Fibroblast of lung (primary cell): ENCODE measurements at regions not wholly inside any gene's neighbourhood (a gene's known extent, or its start where the extent isn't known, plus 50 kb on each side); places are given as distances from the start of the nearest gene placed in this dataset.

Source experiments
- DNase-seq, 2 donors: peaks; one replicate each; pipeline versions ENCODE4 v3.0.0 to v3.0.0-alpha.2; 2010; ENCODE audit warnings: low read depth in 2 of 2
- H2AFZ ChIP-seq: 2 replicates; pipeline ENCODE4 v1.5.1; 2012; ENCODE audit warnings: low read length, control low read depth, inconsistent platforms
- H3K27ac ChIP-seq: 2 replicates; pipeline ENCODE4 v1.5.1; 2011; ENCODE audit warnings: low read length, control low read depth; ENCODE audit not compliant: insufficient read depth
- H3K27me3 ChIP-seq: 2 replicates; pipeline ENCODE4 v1.5.1; 2011; ENCODE audit warnings: mild to moderate bottlenecking, low read length; ENCODE audit not compliant: control insufficient read depth, insufficient read depth
- H3K36me3 ChIP-seq: 2 replicates; pipeline ENCODE4 v1.5.1; 2011; ENCODE audit warnings: low read length; ENCODE audit not compliant: control insufficient read depth, insufficient read depth
- H3K4me1 ChIP-seq: 2 replicates; pipeline ENCODE4 v1.5.1; 2011; ENCODE audit warnings: low read length; ENCODE audit not compliant: control insufficient read depth, insufficient read depth; ENCODE audit errors: extremely low read depth
- H3K4me2 ChIP-seq: 2 replicates; pipeline ENCODE4 v1.5.1; 2011; ENCODE audit warnings: low read length, control low read depth; ENCODE audit not compliant: insufficient read depth; ENCODE audit errors: extremely low read depth
- H3K4me3 ChIP-seq, 4 experiments: fragments of 200-600 bp in 1 of 4; sonication (generic) in 1 of 4; replicated peaks in 1 of 4; 2 replicates each; pipeline ENCODE4 v1.5.1; 2011 to 2016; ENCODE audit warnings: low read length in 4 of 4, low read depth in 3 of 4, mild to moderate bottlenecking in 3 of 4, control low read depth in 2 of 4, inconsistent platforms in 1 of 4, mixed read lengths in 1 of 4; ENCODE audit not compliant: insufficient read depth in 1 of 4; ENCODE audit errors: control extremely low read depth in 1 of 4
- H3K79me2 ChIP-seq: 2 replicates; pipeline ENCODE4 v1.5.1; 2012; ENCODE audit warnings: mild to moderate bottlenecking, low read length, inconsistent platforms; ENCODE audit not compliant: control insufficient read depth, insufficient read depth
- H3K9ac ChIP-seq: 2 replicates; pipeline ENCODE4 v1.5.1; 2011; ENCODE audit warnings: mild to moderate bottlenecking, low read length, control low read depth; ENCODE audit not compliant: insufficient read depth
- H3K9me3 ChIP-seq: 2 replicates; pipeline ENCODE4 v1.5.1; 2012; ENCODE audit warnings: low read depth, low read length; ENCODE audit not compliant: control insufficient read depth, insufficient read depth
- H4K20me1 ChIP-seq: 2 replicates; pipeline ENCODE4 v1.5.1; 2011; ENCODE audit warnings: low read length; ENCODE audit not compliant: control insufficient read depth, insufficient read depth; ENCODE audit errors: extremely low read depth
- EZH2 ChIP-seq: IDR thresholded peaks from 2 replicates; pipeline ENCODE4 v1.5.1; 2012; ENCODE audit warnings: low read length, control low read depth, mild to moderate bottlenecking; ENCODE audit errors: missing control alignments
- TF ChIP-seq, protein P1 (sequence below), 2 donors: IDR thresholded peaks in 1 of 2; conservative IDR thresholded peaks in 1 of 2; 1 replicate in 1 of 2; 2 replicates in 1 of 2; pipeline ENCODE4 v1.5.1; 2011 to 2012; ENCODE audit warnings: low read length in 2 of 2, control low read depth in 1 of 2, inconsistent platforms in 1 of 2, low read depth in 1 of 2, mild to moderate bottlenecking in 1 of 2

DNA sequence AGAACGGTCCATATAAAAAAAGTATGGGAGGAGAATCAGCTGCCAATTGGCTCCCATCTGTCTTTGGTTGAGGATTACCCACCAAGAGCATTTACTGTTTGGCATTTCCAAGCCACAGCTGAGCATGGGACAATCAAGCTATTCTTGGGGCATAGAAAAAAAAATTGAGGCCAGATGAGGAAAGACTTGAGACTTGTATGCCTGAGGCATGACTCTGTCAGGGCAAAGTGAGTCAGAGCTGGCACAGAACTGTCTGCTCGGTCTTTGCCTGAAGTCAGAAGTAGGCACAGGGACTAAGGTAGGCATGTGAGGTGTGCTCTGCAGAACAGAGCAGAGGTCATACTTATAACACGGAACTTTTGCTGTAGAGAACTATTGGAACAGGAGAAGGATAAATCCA is 126.5 kb upstream of the CHRM2 start:
- Histone ChIP-seq H4K20me1 (no peaks in the 10 kb centered on the region), H2AFZ (no peak overlapping the region), H3K4me2 (no peak overlapping the region), H3K9me3 (no peaks in the 10 kb centered on the region), H3K27me3 (no peaks in the 10 kb centered on the region), H3K79me2 (no peaks in the 10 kb centered on the region), H3K9ac (no peak overlapping the region), H3K36me3 (no peaks in the 10 kb centered on the region), H3K27ac (no peak overlapping the region), H3K4me1 (no peaks in the 10 kb centered on the region), H3K4me3 (no peak overlapping the region)
- peak in 1 of 2 donors; percentile 9 for DNase-seq
- TF ChIP-seq, protein P1, sequence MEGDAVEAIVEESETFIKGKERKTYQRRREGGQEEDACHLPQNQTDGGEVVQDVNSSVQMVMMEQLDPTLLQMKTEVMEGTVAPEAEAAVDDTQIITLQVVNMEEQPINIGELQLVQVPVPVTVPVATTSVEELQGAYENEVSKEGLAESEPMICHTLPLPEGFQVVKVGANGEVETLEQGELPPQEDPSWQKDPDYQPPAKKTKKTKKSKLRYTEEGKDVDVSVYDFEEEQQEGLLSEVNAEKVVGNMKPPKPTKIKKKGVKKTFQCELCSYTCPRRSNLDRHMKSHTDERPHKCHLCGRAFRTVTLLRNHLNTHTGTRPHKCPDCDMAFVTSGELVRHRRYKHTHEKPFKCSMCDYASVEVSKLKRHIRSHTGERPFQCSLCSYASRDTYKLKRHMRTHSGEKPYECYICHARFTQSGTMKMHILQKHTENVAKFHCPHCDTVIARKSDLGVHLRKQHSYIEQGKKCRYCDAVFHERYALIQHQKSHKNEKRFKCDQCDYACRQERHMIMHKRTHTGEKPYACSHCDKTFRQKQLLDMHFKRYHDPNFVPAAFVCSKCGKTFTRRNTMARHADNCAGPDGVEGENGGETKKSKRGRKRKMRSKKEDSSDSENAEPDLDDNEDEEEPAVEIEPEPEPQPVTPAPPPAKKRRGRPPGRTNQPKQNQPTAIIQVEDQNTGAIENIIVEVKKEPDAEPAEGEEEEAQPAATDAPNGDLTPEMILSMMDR (conservative IDR thresholded peaks at IDR 0.05 in 1 of 2, IDR thresholded peaks at IDR 0.05 in 1 of 2; ENCODE audit: low read depth in 1 of 2, low read length in 2 of 2), result no peak
- TF ChIP-seq EZH2, result no peak

DNA sequence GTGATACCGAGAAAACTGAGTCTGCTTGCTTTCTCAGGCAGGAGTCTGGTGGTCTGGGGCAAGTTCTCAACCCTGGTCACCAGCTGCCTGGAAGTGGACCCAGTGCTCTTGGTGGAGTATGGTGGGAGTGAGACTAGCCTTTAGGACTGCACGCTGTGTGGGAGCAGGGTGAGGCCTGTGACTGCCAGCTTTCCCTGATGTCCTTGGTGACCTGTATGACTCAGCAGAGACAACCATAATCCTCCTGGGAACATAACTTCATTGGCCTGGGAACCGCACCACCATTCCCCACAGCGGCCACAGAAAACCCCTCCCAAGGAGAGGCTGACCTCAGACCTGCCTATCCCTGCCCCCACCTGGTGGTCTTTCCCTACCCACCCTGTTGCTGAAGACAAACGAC is 139.5 kb upstream of the CHRM2 start:
- no peaks in the 10 kb centered on the region for H3K9me3 ChIP-seq
- TF ChIP-seq EZH2, result no peak
- TF ChIP-seq, protein P1 (conservative IDR thresholded peaks at IDR 0.05 in 1 of 2, IDR thresholded peaks at IDR 0.05 in 1 of 2; ENCODE audit: low read depth in 1 of 2, low read length in 2 of 2), result no peak
- no peak overlapping the region for H3K27ac ChIP-seq
- no peak overlapping the region for H3K9ac ChIP-seq
- H3K4me2 ChIP-seq, result no peak overlapping the region
- H4K20me1 ChIP-seq, result no peaks in the 10 kb centered on the region
- H3K4me3 ChIP-seq, result no peak overlapping the region
- DNase-seq, result no peak
- H2AFZ ChIP-seq, result no peak overlapping the region
- no peaks in the 10 kb centered on the region for H3K27me3 ChIP-seq
- H3K4me1 ChIP-seq, result no peaks in the 10 kb centered on the region
- H3K36me3 ChIP-seq, result no peaks in the 10 kb centered on the region
- H3K79me2 ChIP-seq, result no peaks in the 10 kb centered on the region

DNA sequence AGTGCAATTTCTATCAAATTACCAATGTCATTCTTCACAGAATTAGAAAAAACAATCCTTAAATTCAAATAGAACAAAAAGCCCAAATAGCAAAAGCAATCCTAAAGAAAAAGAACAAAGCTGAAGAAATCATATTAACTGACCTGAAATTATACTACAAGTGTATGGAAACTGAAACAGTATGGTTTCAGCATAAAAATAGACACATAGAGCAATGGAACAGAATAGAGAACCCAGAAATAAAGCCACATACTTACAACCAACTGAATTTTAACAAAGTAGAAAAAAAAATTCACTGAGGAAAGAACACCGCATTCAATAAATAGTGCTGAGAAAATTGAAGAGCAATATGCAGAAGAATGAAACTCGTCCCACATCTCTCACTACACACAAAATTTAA is 142.0 kb upstream of the CHRM2 start:
- no peak for DNase-seq
- no peaks in the 10 kb centered on the region for H3K9me3 ChIP-seq
- no peak overlapping the region for H3K27ac ChIP-seq
- no peaks in the 10 kb centered on the region for H3K79me2 ChIP-seq
- H3K36me3 ChIP-seq, result no peaks in the 10 kb centered on the region
- H4K20me1 ChIP-seq, result no peaks in the 10 kb centered on the region
- H3K4me2 ChIP-seq, result no peak overlapping the region
- TF ChIP-seq EZH2, result no peak
- TF ChIP-seq, protein P1 (conservative IDR thresholded peaks at IDR 0.05 in 1 of 2, IDR thresholded peaks at IDR 0.05 in 1 of 2; ENCODE audit: low read depth in 1 of 2, low read length in 2 of 2), result no peak
- no peak overlapping the region for H2AFZ ChIP-seq
- H3K4me3 ChIP-seq, result no peak overlapping the region
- no peaks in the 10 kb centered on the region for H3K4me1 ChIP-seq
- H3K27me3 ChIP-seq, result no peaks in the 10 kb centered on the region
- no peak overlapping the region for H3K9ac ChIP-seq
